Endothelial cell of umbilical vein (primary cell): ENCODE measurements at regions not wholly inside any gene's neighbourhood (a gene's known extent, or its start where the extent isn't known, plus 50 kb on each side); places are given as distances from the start of the nearest gene placed in this dataset.

Experiments
- BruUV-seq: library from RNA; stranded (reverse); fragments of 400-500 nt; replicated peaks from 2 replicates; lab custom pipeline; 2021; lab: Mats Ljungman, UMichigan
- CTCF ChIA-PET: fragments of 300-600, 350-600 bp; sonication (Branson Sonifier 250); formaldehyde crosslinking; loops from one replicate; lab custom pipeline; 2021; ENCODE audit warnings: antibody characterized with exemption, inconsistent platforms; lab: Charles Lee
- POLR2A ChIA-PET: fragments of 300-600, 350-600 bp; sonication (Branson Sonifier 250); formaldehyde crosslinking; loops from one replicate; lab custom pipeline; 2021; ENCODE audit warnings: antibody characterized with exemption, inconsistent platforms; lab: Charles Lee
- DNase-seq: peaks from one replicate; pipeline ENCODE4 v3.0.0-alpha.2; 2011; ENCODE audit warnings: low read depth, low spot score
- FAIRE-seq: peaks from 2 replicates; lab custom pipeline; 2011; peaks lifted over from hg19 to GRCh38; lab: Jason Lieb, UNC
- H2AFZ ChIP-seq: 2 replicates; pipeline ENCODE4 v1.6.0; 2012; ENCODE audit warnings: low read depth, low read length, control low read depth, inconsistent platforms
- H3K27ac ChIP-seq: 2 replicates; pipeline ENCODE4 v1.5.1; 2011; ENCODE audit warnings: low read depth, mild to moderate bottlenecking, control low read depth, low read length, moderate library complexity; ENCODE audit not compliant: insufficient read depth
- H3K27me3 ChIP-seq, 2 experiments: 2 replicates each; pipeline versions ENCODE4 v1.6.0 to v1.6.1; 2011; ENCODE audit warnings: low read length in 2 of 2, mixed read lengths in 1 of 2; ENCODE audit not compliant: control insufficient read depth in 2 of 2, insufficient read depth in 2 of 2
- H3K36me3 ChIP-seq, 2 experiments: 2 replicates in 1 of 2; 3 replicates in 1 of 2; pipeline ENCODE4 v1.5.1; 2011; ENCODE audit warnings: low read length in 2 of 2, mild to moderate bottlenecking in 1 of 2, moderate library complexity in 1 of 2; ENCODE audit not compliant: control insufficient read depth in 2 of 2, insufficient read depth in 2 of 2; ENCODE audit errors: extremely low read depth in 1 of 2
- H3K4me1 ChIP-seq: 3 replicates; pipeline ENCODE4 v1.5.1; 2011; ENCODE audit warnings: mild to moderate bottlenecking, low read length; ENCODE audit not compliant: control insufficient read depth, insufficient read depth; ENCODE audit errors: extremely low read depth
- H3K4me2 ChIP-seq: 2 replicates; pipeline ENCODE4 v1.6.1; 2011; ENCODE audit warnings: low read length, control low read depth, mixed read lengths; ENCODE audit not compliant: insufficient read depth
- H3K4me3 ChIP-seq, 3 experiments: fragments of 200-600 bp in 1 of 3; sonication (generic), shearing (Covaris generic) in 1 of 3; replicated peaks in 1 of 3; 2 replicates each; pipeline ENCODE4 v1.5.1; 2011 to 2016; ENCODE audit warnings: control low read depth in 3 of 3, low read length in 3 of 3, mild to moderate bottlenecking in 2 of 3, inconsistent platforms in 1 of 3, low read depth in 1 of 3, moderate library complexity in 1 of 3; ENCODE audit not compliant: insufficient read depth in 1 of 3
- H3K79me2 ChIP-seq: 2 replicates; pipeline ENCODE4 v1.6.0; 2012; ENCODE audit warnings: low read length, inconsistent platforms; ENCODE audit not compliant: control insufficient read depth, insufficient read depth
- H3K9ac ChIP-seq: replicated peaks from 2 replicates; pipeline ENCODE3; 2011; ENCODE audit warnings: low read length, control low read depth; ENCODE audit not compliant: insufficient read depth; ENCODE audit errors: extremely low read depth
- H3K9me1 ChIP-seq: replicated peaks from 3 replicates; pipeline ENCODE4 v1.6.0; 2011; ENCODE audit warnings: mild to moderate bottlenecking, low read length; ENCODE audit not compliant: control insufficient read depth, insufficient read depth; ENCODE audit errors: extremely low read depth
- H3K9me3 ChIP-seq: replicated peaks from 2 replicates; pipeline ENCODE4 v1.5.1; 2012; ENCODE audit warnings: low read length, inconsistent platforms; ENCODE audit not compliant: control insufficient read depth, insufficient read depth
- H4K20me1 ChIP-seq: replicated peaks from 2 replicates; pipeline ENCODE3; 2011; ENCODE audit warnings: mild to moderate bottlenecking, low read length; ENCODE audit not compliant: control insufficient read depth, insufficient read depth; ENCODE audit errors: extremely low read depth
- EZH2 ChIP-seq: IDR thresholded peaks from 2 replicates; pipeline ENCODE4 v1.6.1; 2012; ENCODE audit warnings: borderline replicate concordance, low read depth, mild to moderate bottlenecking, moderate library complexity, low read length, inconsistent platforms; ENCODE audit not compliant: severe bottlenecking
- FOS ChIP-seq: IDR thresholded peaks from 2 replicates; pipeline ENCODE4 v1.6.1; 2011; ENCODE audit warnings: mild to moderate bottlenecking, low read length, moderate library complexity, borderline replicate concordance; ENCODE audit not compliant: insufficient read depth
- GATA2 ChIP-seq: IDR thresholded peaks from 2 replicates; pipeline ENCODE4 v1.7.0; 2011; ENCODE audit warnings: low read depth, mild to moderate bottlenecking, moderate library complexity, mixed read lengths, low read length; ENCODE audit not compliant: insufficient read length, insufficient read depth
- JUN ChIP-seq: IDR thresholded peaks from 2 replicates; pipeline ENCODE4 v1.6.1; 2011; ENCODE audit warnings: borderline replicate concordance, low read depth; ENCODE audit not compliant: insufficient read length, insufficient read depth
- MYC ChIP-seq: IDR thresholded peaks from one replicate; pipeline ENCODE4 v1.6.1; 2011; ENCODE audit warnings: mild to moderate bottlenecking, low read depth, low read length
- POLR2A ChIP-seq: IDR thresholded peaks from 2 replicates; pipeline ENCODE4 v1.6.1; 2012; ENCODE audit warnings: low read depth, mild to moderate bottlenecking, control low read depth, low read length
- POLR2AphosphoS5 ChIP-seq: IDR thresholded peaks from 2 replicates; pipeline ENCODE4 v1.6.1; 2012; ENCODE audit warnings: low read depth, mild to moderate bottlenecking, control low read depth, low read length, moderate library complexity; ENCODE audit not compliant: insufficient read depth
- dilution Hi-C: fragments of 300-500 bp; cut with MboI; formaldehyde crosslinking; loops from one replicate; pipeline ENCODE4 v1.15.0; 2019; ENCODE audit warnings: low sequenced_read_pairs; ENCODE audit not compliant: extremely low pct_ligation_motif_present
- intact Hi-C: fragments of 100-400 bp; cut with micrococcal nuclease; formaldehyde crosslinking; loops from one replicate; pipeline ENCODE4 v1.10.0; 2022
- TF ChIP-seq, protein P1 (sequence below): IDR thresholded peaks from 2 replicates; pipeline ENCODE4 v1.6.1; 2011; ENCODE audit not compliant: insufficient read depth, insufficient read length

GRCh38 chr16:66066404-66066803 is 300.1 kb upstream of the CDH5 start:
- Histone ChIP-seq H2AFZ (no peak overlapping the region), H3K9me1 (no peaks in the 10 kb centered on the region), H3K27ac (no peak overlapping the region), H3K9me3 (no peaks in the 10 kb centered on the region), H3K4me3 (no peak overlapping the region), H3K4me1 (no peaks in the 10 kb centered on the region), H3K79me2 (no peaks in the 10 kb centered on the region), H4K20me1 (no peaks in the 10 kb centered on the region), H3K36me3 (no peaks in the 10 kb centered on the region), H3K9ac (no peak overlapping the region), H3K4me2 (no peak overlapping the region), H3K27me3 (no peaks in the 10 kb centered on the region)
- no peak for DNase-seq
- no peak for FAIRE-seq
- dilution Hi-C loops = no loop called here
- ChIA-PET CTCF (no interaction called here), POLR2A (no interaction called here)
- intact Hi-C loops = no loop called here
- no peak for TF ChIP-seq POLR2A
- TF ChIP-seq POLR2AphosphoS5 = no peak
- TF ChIP-seq MYC = no peak
- no TSS peak for BruUV-seq

- H3K9me3 ChIP-seq = no peaks in the 10 kb centered on the region
- H3K27ac ChIP-seq = no peak overlapping the region
- H3K9me1 ChIP-seq = no peaks in the 10 kb centered on the region
- no peak overlapping the region for H2AFZ ChIP-seq
- intact Hi-C loops = no loop called here
- H3K4me3 ChIP-seq = no peak overlapping the region
- ChIA-PET CTCF (no interaction called here), POLR2A (no interaction called here)
- H3K36me3 ChIP-seq = no peaks in the 10 kb centered on the region
- TF ChIP-seq GATA2 (no peak), FOS (no peak), POLR2A (no peak), EZH2 (no peak), POLR2AphosphoS5 (no peak), JUN (no peak)
- TF ChIP-seq, protein P1, sequence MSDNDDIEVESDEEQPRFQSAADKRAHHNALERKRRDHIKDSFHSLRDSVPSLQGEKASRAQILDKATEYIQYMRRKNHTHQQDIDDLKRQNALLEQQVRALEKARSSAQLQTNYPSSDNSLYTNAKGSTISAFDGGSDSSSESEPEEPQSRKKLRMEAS = no peak
- BruUV-seq = no TSS peak
- H3K4me2 ChIP-seq = no peak overlapping the region
- H4K20me1 ChIP-seq = no peaks in the 10 kb centered on the region
- no peak overlapping the region for H3K9ac ChIP-seq
- no peak for FAIRE-seq
- dilution Hi-C loops = no loop called here
- H3K79me2 ChIP-seq = no peaks in the 10 kb centered on the region
- DNase-seq = no peak
- no peaks in the 10 kb centered on the region for H3K4me1 ChIP-seq
- H3K27me3 ChIP-seq = no peaks in the 10 kb centered on the region
Measured at GRCh38 chr16:66065925-66066324, 300.6 kb upstream of the CDH5 start.
